Fibroblast of mammary gland (primary cell): ENCODE measurements at regions not wholly inside any gene's neighbourhood (a gene's known extent, or its start where the extent isn't known, plus 50 kb on each side); places are given as distances from the start of the nearest gene placed in this dataset.

Experiments
- DNase-seq: peaks from one replicate; pipeline ENCODE4 v3.0.0-alpha.2; 2010; ENCODE audit warnings: low read depth
- H3K4me3 ChIP-seq: 2 replicates; pipeline ENCODE4 v1.5.1; 2011; ENCODE audit warnings: low read depth, mild to moderate bottlenecking, low read length, moderate library complexity; ENCODE audit not compliant: control insufficient read depth
- CTCF ChIP-seq: conservative IDR thresholded peaks from 2 replicates; pipeline ENCODE4 v1.5.1; 2011; ENCODE audit warnings: low read depth, low read length, inconsistent platforms; ENCODE audit not compliant: control insufficient read depth, insufficient read depth

GRCh38 chr2:196383799-196384198, 212.4 kb upstream of the STK17B start:
- no peak for TF ChIP-seq CTCF
- peak; percentile 3 for DNase-seq

GRCh38 chr2:196384729-196385128, 213.4 kb upstream of the STK17B start:
- no peak for TF ChIP-seq CTCF
- DNase-seq = no peak
- H3K4me3 ChIP-seq = no peak overlapping the region

More at GRCh38 chr2:196383799-196384198, 212.4 kb upstream of the STK17B start:
- no peak overlapping the region for H3K4me3 ChIP-seq

- no peak for TF ChIP-seq CTCF
- DNase-seq = peak; percentile 66
- H3K4me3 ChIP-seq = no peak overlapping the region
Measured at GRCh38 chr2:196389670-196390069, 218.3 kb upstream of the STK17B start.

DNA sequence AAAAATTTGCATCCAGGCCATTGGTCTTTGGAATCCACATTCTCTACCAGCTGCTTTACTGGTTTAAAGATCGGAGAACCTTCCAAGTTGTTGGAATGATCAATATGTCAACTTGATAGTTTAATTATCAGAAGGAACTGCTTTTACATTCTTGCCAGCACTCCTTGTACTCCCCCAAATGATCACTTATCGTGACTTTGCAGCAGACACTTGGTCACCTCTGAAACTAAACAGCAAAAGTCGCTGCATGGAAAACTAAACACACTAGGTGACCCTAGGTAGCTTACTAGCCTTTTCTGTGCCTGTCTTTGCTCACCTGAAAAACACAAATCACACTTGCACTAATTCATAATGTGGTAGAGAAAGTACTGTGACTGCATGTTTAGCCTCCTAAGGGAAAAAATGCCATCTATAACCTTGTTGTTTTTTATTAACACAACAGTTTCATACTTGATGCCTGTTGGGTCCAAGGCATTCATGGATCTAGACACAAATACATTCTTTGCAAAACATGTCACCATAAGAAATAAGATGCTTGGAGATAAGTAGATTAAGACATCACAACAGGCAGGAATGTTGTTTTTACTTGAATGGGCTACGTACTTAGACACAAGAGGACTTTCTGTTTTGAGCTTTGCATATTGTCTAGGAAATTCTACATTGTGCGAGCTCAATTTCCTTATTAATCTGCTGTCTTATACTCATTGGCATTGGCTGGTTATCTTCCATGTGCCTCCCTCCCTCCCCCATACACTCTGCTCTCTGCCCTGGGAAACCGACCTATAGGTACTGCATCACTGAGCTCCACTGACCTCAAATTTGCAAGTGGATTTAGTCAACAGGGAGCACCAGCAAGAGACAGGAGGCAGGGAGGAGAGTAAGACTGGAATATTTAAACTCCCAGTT, 219.1 kb upstream of the STK17B start:
- H3K4me3 ChIP-seq = no peak overlapping the region
- DNase-seq = no peak
- TF ChIP-seq CTCF = no peak

DNA sequence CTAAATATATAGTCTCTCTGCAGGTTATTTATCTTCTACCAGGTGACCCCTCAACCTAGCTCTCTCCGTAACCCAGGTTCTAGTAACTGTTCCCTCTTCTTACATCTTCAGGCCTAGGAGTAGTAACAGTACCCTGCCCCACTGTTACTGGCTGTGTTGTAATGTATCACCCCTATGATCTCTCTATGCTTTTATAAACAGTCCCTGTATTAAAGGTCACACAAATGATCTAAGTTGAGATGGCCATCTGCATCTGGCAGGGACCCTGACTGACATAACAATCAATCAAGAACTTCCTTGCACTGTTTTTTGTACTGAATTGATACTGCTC, 219.7 kb upstream of the STK17B start:
- TF ChIP-seq CTCF = no peak
- no peak overlapping the region for H3K4me3 ChIP-seq
- DNase-seq = no peak

DNA sequence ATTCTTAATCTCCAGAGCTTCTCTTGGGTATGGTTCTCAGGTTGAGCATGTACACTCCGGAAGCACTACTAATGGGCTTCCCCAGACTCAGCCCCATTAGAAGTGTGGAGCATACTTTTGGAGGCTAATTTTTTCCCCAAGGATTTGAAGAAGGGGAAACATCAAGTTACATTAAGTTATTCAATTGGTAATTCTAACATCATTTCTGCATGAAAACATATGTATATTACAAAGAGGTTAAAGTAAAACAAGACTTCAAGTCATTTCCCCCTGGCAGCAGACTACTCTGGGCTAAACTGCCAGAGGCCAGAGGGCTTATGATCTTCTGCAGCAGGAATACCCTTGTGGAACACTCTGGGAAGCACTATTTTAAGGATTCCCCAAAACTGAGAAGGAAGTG, 227.7 kb upstream of the STK17B start:
- no peak overlapping the region for H3K4me3 ChIP-seq
- DNase-seq = no peak
- no peak for TF ChIP-seq CTCF
